ENCODE measurements at regions not wholly inside any gene's neighbourhood (a gene's known extent, or its start where the extent isn't known, plus 50 kb on each side); places are given as distances from the start of the nearest gene placed in this dataset.

DNA sequence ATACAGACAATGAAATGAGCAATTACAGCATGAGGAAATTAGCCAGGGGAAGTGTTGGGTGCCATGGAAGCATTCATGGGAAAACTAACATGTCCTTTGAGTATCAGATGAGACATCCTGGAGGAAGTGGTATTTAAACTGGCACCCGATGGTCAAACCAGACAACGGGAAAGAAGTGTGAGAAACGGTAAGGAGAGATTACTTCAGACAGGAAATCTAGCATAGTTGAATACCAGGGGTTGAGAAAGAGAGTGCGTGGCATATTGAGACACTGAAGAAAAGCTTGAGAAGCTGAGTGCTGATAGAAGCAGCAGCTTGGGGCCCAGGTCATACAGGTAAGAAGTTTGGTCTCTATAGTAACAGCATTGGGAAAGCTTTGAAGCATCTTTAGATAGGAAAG lies 175.3 kb downstream of the C11orf87 start:
- TF ChIP-seq EZH2phosphoT487 (IDR thresholded peaks at IDR 0.05; ENCODE audit: unreplicated experiment): no peak
- TF ChIP-seq EZH2 (IDR thresholded peaks at IDR 0.05; ENCODE audit: low read depth, unreplicated experiment): no peak
- TF ChIP-seq POLR2AphosphoS5 (IDR thresholded peaks at IDR 0.05; ENCODE audit: low read depth): no peak
- TF ChIP-seq, protein P1, sequence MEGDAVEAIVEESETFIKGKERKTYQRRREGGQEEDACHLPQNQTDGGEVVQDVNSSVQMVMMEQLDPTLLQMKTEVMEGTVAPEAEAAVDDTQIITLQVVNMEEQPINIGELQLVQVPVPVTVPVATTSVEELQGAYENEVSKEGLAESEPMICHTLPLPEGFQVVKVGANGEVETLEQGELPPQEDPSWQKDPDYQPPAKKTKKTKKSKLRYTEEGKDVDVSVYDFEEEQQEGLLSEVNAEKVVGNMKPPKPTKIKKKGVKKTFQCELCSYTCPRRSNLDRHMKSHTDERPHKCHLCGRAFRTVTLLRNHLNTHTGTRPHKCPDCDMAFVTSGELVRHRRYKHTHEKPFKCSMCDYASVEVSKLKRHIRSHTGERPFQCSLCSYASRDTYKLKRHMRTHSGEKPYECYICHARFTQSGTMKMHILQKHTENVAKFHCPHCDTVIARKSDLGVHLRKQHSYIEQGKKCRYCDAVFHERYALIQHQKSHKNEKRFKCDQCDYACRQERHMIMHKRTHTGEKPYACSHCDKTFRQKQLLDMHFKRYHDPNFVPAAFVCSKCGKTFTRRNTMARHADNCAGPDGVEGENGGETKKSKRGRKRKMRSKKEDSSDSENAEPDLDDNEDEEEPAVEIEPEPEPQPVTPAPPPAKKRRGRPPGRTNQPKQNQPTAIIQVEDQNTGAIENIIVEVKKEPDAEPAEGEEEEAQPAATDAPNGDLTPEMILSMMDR (conservative IDR thresholded peaks at IDR 0.05; ENCODE audit: low read depth in 2 of 2): no peak
- TF ChIP-seq, protein P2, sequence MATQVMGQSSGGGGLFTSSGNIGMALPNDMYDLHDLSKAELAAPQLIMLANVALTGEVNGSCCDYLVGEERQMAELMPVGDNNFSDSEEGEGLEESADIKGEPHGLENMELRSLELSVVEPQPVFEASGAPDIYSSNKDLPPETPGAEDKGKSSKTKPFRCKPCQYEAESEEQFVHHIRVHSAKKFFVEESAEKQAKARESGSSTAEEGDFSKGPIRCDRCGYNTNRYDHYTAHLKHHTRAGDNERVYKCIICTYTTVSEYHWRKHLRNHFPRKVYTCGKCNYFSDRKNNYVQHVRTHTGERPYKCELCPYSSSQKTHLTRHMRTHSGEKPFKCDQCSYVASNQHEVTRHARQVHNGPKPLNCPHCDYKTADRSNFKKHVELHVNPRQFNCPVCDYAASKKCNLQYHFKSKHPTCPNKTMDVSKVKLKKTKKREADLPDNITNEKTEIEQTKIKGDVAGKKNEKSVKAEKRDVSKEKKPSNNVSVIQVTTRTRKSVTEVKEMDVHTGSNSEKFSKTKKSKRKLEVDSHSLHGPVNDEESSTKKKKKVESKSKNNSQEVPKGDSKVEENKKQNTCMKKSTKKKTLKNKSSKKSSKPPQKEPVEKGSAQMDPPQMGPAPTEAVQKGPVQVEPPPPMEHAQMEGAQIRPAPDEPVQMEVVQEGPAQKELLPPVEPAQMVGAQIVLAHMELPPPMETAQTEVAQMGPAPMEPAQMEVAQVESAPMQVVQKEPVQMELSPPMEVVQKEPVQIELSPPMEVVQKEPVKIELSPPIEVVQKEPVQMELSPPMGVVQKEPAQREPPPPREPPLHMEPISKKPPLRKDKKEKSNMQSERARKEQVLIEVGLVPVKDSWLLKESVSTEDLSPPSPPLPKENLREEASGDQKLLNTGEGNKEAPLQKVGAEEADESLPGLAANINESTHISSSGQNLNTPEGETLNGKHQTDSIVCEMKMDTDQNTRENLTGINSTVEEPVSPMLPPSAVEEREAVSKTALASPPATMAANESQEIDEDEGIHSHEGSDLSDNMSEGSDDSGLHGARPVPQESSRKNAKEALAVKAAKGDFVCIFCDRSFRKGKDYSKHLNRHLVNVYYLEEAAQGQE (IDR thresholded peaks at IDR 0.05; ENCODE audit: unreplicated experiment): no peak
- TF ChIP-seq JUNB (IDR thresholded peaks at IDR 0.05; ENCODE audit: unreplicated experiment): no peak
- TF ChIP-seq ZNF114 (CRISPR knock-in tag; IDR thresholded peaks at IDR 0.05): no peak
- no peak for TF ChIP-seq CREB1 (CRISPR knock-in tag; IDR thresholded peaks at IDR 0.05; ENCODE audit: low read depth)
